Upper lobe of left lung (tissue), 6 donors: ENCODE measurements at regions not wholly inside any gene's neighbourhood (a gene's known extent, or its start where the extent isn't known, plus 50 kb on each side); places are given as distances from the start of the nearest gene placed in this dataset.

Source experiments
- ATAC-seq, 2 donors: fragments of 200-7000 bp; cut with Tn5 transposase; one replicate each; pipeline ENCODE4 v1.9.1; 2022; ENCODE audit warnings: mild to moderate bottlenecking in 2 of 2, moderate library complexity in 2 of 2; ENCODE audit not compliant: low FRiP score in 2 of 2
- DNase-seq, 2 donors: peaks; one replicate each; pipeline ENCODE4 v3.0.0-alpha.2; 2019 to 2020
- H3K27ac ChIP-seq, 4 donors: fragments of 200-600 bp; sonication (generic); one replicate each; pipeline ENCODE4 v1.5.1; 2016 to 2019
- H3K27me3 ChIP-seq, 4 donors: fragments of 200-600 bp; sonication (generic); one replicate each; pipeline ENCODE4 v1.5.1; 2017 to 2019
- H3K36me3 ChIP-seq, 4 donors: fragments of 200-600 bp; sonication (generic); one replicate each; pipeline ENCODE4 v1.5.1; 2016 to 2019
- H3K4me1 ChIP-seq, 4 donors: fragments of 200-600 bp; sonication (generic); one replicate each; pipeline ENCODE4 v1.5.1; 2018 to 2019
- H3K4me3 ChIP-seq, 4 donors: fragments of 200-600 bp; sonication (generic); one replicate each; pipeline ENCODE4 v1.5.1; 2017 to 2019; ENCODE audit warnings: mild to moderate bottlenecking in 2 of 4, moderate library complexity in 1 of 4
- H3K9me3 ChIP-seq, 4 donors: fragments of 200-600 bp; sonication (generic); one replicate each; pipeline ENCODE4 v1.5.1; 2018 to 2019
- EP300 ChIP-seq, 4 donors: sonication (generic); formaldehyde crosslinking; IDR thresholded peaks; one replicate each; pipeline ENCODE4 v1.5.1; 2017; ENCODE audit warnings: antibody characterized with exemption in 4 of 4, control low read depth in 2 of 4
- POLR2A ChIP-seq, 4 donors: fragments of 450-650 bp; IDR thresholded peaks; one replicate each; pipeline ENCODE4 v1.5.1; 2016 to 2017; ENCODE audit warnings: antibody characterized with exemption in 4 of 4, mild to moderate bottlenecking in 2 of 4
- POLR2AphosphoS5 ChIP-seq, 2 donors: sonication (generic); formaldehyde crosslinking; IDR thresholded peaks; one replicate each; pipeline ENCODE4 v1.5.1; 2017; ENCODE audit warnings: antibody characterized with exemption in 2 of 2
- WGBS, 2 donors: methylation state at CpG; one replicate each; pipeline ENCODE4 v1.1.5; 2017 to 2018; 5-methylcytosine and 5-hydroxymethylcytosine counted together
- TF ChIP-seq, protein P1 (sequence below), 6 experiments: fragments of 450-650 bp in 4 of 6; fragments of 200-600 bp in 2 of 6; sonication (generic) in 2 of 6; IDR thresholded peaks; one replicate each; pipeline ENCODE4 v1.5.1; 2016 to 2019; ENCODE audit warnings: antibody characterized with exemption in 6 of 6
- donor health status: DM: no; HTN: no; CAD: no; lungs with moderate emphysema.
- donor health status: DM: no; HTN: yes; CAD: no; lungs with severe emphysema.

DNA sequence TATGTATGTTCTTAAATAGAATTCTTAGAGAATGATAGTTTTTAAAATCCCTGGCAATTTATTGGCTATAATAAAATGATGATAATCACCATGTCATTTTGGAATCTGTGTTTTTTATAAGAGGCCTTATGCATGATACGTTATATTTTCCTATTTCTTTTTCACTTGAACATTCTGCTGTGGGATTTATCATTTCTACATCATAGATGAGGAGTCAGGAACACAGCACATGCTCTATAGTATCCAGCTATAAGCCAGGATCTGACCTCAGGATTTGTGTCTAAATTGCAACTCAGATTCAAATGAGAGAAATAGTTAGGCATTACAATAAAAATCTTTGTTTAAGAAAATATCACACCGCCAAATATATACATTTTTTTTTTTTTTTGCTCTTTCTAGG is 928.0 kb downstream of the EFNB2 start:
- ATAC-seq (no peak), DNase-seq (no peak)
- Histone ChIP-seq H3K36me3 (no peaks in the 10 kb centered on the region), H3K27me3 (no peaks in the 10 kb centered on the region), H3K27ac (no peak overlapping the region), H3K4me3 (no peak overlapping the region), H3K9me3 (no peaks in the 10 kb centered on the region), H3K4me1 (no peaks in the 10 kb centered on the region)
- TF ChIP-seq POLR2AphosphoS5 (IDR thresholded peaks at IDR 0.05), result no peak
- TF ChIP-seq, protein P1, sequence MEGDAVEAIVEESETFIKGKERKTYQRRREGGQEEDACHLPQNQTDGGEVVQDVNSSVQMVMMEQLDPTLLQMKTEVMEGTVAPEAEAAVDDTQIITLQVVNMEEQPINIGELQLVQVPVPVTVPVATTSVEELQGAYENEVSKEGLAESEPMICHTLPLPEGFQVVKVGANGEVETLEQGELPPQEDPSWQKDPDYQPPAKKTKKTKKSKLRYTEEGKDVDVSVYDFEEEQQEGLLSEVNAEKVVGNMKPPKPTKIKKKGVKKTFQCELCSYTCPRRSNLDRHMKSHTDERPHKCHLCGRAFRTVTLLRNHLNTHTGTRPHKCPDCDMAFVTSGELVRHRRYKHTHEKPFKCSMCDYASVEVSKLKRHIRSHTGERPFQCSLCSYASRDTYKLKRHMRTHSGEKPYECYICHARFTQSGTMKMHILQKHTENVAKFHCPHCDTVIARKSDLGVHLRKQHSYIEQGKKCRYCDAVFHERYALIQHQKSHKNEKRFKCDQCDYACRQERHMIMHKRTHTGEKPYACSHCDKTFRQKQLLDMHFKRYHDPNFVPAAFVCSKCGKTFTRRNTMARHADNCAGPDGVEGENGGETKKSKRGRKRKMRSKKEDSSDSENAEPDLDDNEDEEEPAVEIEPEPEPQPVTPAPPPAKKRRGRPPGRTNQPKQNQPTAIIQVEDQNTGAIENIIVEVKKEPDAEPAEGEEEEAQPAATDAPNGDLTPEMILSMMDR (IDR thresholded peaks at IDR 0.05), result no peak
- no peak for TF ChIP-seq EP300 (IDR thresholded peaks at IDR 0.05)
- TF ChIP-seq POLR2A (IDR thresholded peaks at IDR 0.05), result no peak
- WGBS, 2 donors, result 87 to 90% methylated on average over 2 of the region's 2 CpGs

DNA sequence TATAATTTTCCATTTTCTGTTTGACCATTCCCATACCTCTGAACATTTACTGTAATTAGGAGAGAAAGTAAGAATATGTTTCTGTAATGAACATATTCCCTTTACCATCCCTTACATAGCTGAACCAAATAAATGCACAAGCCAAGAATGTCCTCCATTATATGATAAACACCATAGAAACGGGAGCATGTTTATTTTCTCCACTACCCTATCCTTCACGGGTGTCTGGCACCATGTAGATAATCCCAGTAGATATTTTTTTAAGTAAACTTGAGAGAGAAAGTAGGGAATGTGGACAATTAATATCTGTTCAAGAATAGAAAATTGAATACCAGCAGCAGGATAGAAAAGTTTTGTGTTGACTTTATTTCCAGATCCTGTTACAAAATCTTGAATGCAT is 928.4 kb downstream of the EFNB2 start:
- Histone ChIP-seq H3K4me1 (no peaks in the 10 kb centered on the region), H3K27me3 (no peaks in the 10 kb centered on the region), H3K9me3 (no peaks in the 10 kb centered on the region), H3K4me3 (no peak overlapping the region), H3K27ac (no peak overlapping the region), H3K36me3 (no peaks in the 10 kb centered on the region)
- TF ChIP-seq POLR2AphosphoS5 (IDR thresholded peaks at IDR 0.05) (no peak), POLR2A (IDR thresholded peaks at IDR 0.05) (no peak), EP300 (IDR thresholded peaks at IDR 0.05) (no peak)
- TF ChIP-seq, protein P1 (IDR thresholded peaks at IDR 0.05), result no peak
- no peak for DNase-seq
- no peak for ATAC-seq
- WGBS, 2 donors, result 33 to 55% methylated on average over 2 of the region's 2 CpGs

DNA sequence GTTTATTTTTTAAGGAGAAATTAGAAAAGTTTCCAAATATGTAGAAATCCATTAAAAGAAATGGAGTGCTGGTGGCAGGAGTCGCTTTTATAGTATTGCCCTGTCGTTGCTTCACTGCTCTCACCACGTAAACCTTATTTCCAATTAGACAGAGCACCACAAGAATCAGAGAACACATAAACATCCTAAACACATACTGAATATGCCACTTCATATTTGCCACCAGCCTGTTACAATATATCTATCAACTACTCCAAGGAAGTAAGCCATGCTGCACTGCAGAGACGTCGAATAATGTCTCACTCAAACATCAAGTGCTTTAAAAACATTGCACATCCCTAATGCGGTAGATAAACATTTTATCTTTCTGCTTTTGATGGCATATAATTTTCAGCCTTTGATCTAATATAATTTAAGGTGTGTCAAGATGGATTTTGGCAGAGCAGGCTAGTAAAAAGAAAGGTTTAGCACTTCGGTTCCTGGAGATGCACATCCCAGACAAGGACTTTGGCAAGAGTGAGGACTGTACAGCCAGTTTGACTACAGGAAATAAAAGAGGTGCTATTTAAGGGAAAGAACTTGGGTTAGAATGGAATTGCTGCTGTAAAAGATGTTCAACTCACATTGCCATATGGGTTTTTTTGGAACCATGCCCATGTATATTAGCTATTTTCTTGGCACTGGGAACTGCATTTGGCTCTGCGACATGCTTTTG is 932.3 kb downstream of the EFNB2 start:
- WGBS, 2 donors, result 69 to 77% methylated on average over 8 of the region's 8 CpGs
- TF ChIP-seq POLR2AphosphoS5 (IDR thresholded peaks at IDR 0.05) (no peak), EP300 (IDR thresholded peaks at IDR 0.05) (no peak), POLR2A (IDR thresholded peaks at IDR 0.05) (no peak)
- TF ChIP-seq, protein P1 (IDR thresholded peaks at IDR 0.05), result no peak
- no peaks in the 10 kb centered on the region for H3K27me3 ChIP-seq
- no peak overlapping the region for H3K4me3 ChIP-seq
- DNase-seq (no peak), ATAC-seq (no peak)
- H3K36me3 ChIP-seq, result no peaks in the 10 kb centered on the region
- H3K27ac ChIP-seq, result no peak overlapping the region
- H3K4me1 ChIP-seq, result no peaks in the 10 kb centered on the region
- no peaks in the 10 kb centered on the region for H3K9me3 ChIP-seq

DNA sequence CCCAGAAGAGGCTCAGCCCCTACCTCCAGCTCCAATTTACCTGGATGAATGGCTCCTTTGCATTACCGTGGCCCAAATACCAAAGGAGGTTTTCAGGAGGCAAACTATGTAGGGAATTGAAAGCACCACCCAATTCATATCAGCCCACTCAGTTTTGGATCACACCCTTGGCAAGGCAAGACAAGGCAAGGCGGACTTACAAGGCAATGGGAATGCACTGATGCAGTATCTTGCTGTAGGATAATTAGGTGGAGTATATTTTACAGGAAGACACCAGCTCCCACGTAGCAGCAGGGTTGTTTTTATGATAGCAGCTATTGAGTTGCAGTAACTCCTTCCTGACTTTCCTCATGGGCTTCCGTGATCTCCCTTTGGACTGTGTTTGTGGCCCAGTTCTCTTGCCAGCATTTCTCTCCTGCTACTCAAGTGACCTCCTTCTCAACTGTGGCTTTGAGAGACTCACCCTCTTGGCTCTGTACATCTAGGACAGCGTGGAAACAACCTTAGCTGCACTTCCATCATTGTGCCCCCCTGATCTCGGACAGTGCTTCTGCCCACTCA is 935.9 kb downstream of the EFNB2 start:
- H3K27ac ChIP-seq, result no peak overlapping the region
- no peaks in the 10 kb centered on the region for H3K4me1 ChIP-seq
- no peaks in the 10 kb centered on the region for H3K27me3 ChIP-seq
- no peak overlapping the region for H3K4me3 ChIP-seq
- ATAC-seq, result no peak
- no peak for DNase-seq
- TF ChIP-seq POLR2AphosphoS5 (IDR thresholded peaks at IDR 0.05) (no peak), POLR2A (IDR thresholded peaks at IDR 0.05) (no peak), EP300 (IDR thresholded peaks at IDR 0.05) (no peak)
- TF ChIP-seq, protein P1 (IDR thresholded peaks at IDR 0.05), result no peak
- WGBS, 2 donors, result 81% methylated on average over 6 of the region's 6 CpGs
- H3K9me3 ChIP-seq, result no peaks in the 10 kb centered on the region
- H3K36me3 ChIP-seq, result no peaks in the 10 kb centered on the region

DNA sequence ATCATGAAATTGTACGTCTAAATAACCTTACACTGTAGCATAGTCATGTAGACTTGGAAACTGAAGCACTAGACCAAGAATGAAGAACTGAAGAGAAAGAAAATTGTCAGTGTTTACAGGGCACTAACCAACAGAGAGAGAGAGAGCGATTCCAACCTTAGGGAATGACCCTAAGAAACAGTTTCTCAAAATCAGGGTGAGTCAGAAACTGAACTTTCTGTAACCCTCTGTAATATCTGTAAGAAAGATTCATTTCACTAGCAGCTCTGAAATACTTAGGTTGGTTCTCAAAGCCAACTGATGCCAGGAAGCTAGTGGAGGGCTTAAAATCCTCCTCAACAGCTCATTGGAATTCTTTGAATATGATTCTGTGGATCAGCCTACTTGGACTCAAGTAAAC is 936.9 kb downstream of the EFNB2 start:
- H3K4me1 ChIP-seq, result no peaks in the 10 kb centered on the region
- H3K4me3 ChIP-seq, result no peak overlapping the region
- TF ChIP-seq, protein P1 (IDR thresholded peaks at IDR 0.05), result no peak
- no peak for TF ChIP-seq POLR2A (IDR thresholded peaks at IDR 0.05)
- no peak for TF ChIP-seq EP300 (IDR thresholded peaks at IDR 0.05)
- TF ChIP-seq POLR2AphosphoS5 (IDR thresholded peaks at IDR 0.05), result no peak
- H3K27me3 ChIP-seq, result no peaks in the 10 kb centered on the region
- H3K36me3 ChIP-seq, result no peaks in the 10 kb centered on the region
- WGBS, 2 donors, result 79 to 87% methylated on average over 2 of the region's 2 CpGs
- H3K27ac ChIP-seq, result no peak overlapping the region
- H3K9me3 ChIP-seq, result no peaks in the 10 kb centered on the region
- DNase-seq (no peak), ATAC-seq (no peak)
